ENCODE measurements at regions not wholly inside any gene's neighbourhood (a gene's known extent, or its start where the extent isn't known, plus 50 kb on each side); places are given as distances from the start of the nearest gene placed in this dataset.

DNA sequence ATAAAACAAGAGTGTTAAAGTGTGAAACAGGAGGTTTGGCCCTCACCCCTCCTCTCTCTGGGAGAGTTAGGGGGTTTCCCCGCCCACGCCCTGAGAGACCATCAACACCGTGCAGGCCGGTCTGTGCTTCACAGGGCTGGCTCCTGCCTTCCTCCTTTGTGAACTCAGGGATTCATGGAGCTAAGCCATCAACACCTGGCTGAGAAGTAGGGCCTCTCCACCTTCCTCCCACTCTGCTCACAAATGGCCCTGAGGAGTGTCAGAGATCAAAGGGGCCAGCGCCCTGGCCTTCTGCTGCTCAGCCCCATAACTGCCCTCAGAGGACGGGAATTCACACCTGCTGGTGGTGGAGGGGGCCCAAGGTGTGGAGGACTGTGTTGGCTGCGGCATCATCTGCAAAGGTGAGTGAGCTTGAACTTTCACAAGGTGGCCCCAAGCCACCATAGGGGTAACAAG lies 88.6 kb downstream of the PSMB1 start:
- Histone ChIP-seq H3K36me3 (no peaks in the 10 kb centered on the region), H3K27me3 (no peaks in the 10 kb centered on the region), H3K4me1 (peaks cover 0 to 10% (median 3%) of the 10 kb centered on the region in 12 donors), H3K9me3 (peaks cover 0 to 6% (median 0%) of the 10 kb centered on the region in 12 donors), H3K27ac (no peak overlapping the region), H3K4me3 (no peak overlapping the region)
- DNase-seq = no peak
- intact Hi-C loops (cut with DNase I) = no loop called here
- ATAC-seq = no peak
- 80 to 89% (median 85%) methylated on average over 7 of the region's 7 CpGs for WGBS, 4 donors
- no peak for TF ChIP-seq CTCF (IDR thresholded peaks at IDR 0.05)

DNA sequence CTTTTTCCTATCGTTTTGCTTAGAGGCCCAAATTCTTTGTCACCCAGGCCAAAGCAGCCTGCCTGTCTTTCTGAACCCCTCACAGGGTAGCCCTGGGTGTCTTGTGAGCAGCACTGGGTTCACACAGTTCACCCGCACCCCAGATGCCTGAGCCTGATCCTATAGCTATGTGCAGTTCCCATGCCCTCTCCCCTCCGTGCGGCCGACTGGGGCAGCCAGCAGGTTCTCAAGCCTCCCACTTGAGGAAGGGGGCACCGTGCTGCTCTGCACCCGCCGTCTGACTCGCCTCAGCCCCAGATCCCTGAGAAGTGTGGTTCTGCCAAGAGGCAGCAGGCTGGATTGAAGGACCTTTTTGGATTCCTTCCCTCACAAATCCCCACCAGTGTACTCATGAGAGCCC lies 89.0 kb downstream of the PSMB1 start:
- intact Hi-C loops (cut with DNase I) = no loop called here
- no peak overlapping the region for H3K27ac ChIP-seq
- H3K4me1 ChIP-seq = peaks cover 0 to 11% (median 3%) of the 10 kb centered on the region in 12 donors
- no peak overlapping the region for H3K4me3 ChIP-seq
- no peak for TF ChIP-seq CTCF (IDR thresholded peaks at IDR 0.05)
- no peak for TF ChIP-seq POLR2A (IDR thresholded peaks at IDR 0.05)
- no peaks in the 10 kb centered on the region for H3K36me3 ChIP-seq
- no peak for DNase-seq
- peaks cover 0 to 6% (median 0%) of the 10 kb centered on the region in 12 donors for H3K9me3 ChIP-seq
- H3K27me3 ChIP-seq = no peaks in the 10 kb centered on the region
- WGBS, 4 donors = 73 to 87% (median 86%) methylated on average over 9 of the region's 9 CpGs
- no peak for ATAC-seq

DNA sequence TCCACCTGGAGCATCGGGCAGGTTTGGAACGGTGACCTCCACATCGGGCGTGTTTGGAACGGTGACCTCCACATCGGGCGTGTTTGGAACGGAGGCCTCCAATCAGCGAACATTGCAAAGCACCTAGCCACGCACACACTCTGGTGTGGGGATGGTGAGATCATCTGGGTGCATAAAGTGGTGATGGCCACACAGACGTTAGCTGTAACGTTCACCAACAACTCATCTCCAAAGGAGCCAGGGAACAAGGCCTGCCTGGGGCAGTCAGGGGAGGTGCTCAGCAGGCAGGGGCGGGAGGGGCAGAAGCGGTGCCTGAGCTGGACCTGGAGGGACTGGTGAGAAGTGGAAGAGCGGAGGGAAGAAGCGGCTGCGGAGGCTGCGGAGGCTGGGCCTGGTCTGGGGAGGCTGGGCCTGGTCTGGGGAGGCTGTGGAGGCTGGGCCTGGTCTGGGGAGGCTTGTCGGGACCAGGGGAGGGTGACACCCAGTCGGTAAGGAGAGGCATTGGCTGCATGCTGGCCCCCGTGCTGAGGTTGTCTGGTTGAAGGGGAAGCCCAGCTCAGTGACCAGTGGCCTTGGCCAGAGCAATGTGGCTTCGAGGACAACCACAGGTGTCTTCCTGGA lies 89.9 kb downstream of the PSMB1 start:
- H3K4me1 ChIP-seq = peaks cover 0 to 11% (median 3%) of the 10 kb centered on the region in 12 donors
- ATAC-seq = peak in 3 of 4 donors; percentile 22 to 58 (median 25)
- 74 to 86% (median 77%) methylated on average over 15 to 22 of the region's 22 CpGs for WGBS, 4 donors
- TF ChIP-seq CTCF (IDR thresholded peaks at IDR 0.05) = no peak
- no peak for TF ChIP-seq POLR2A (IDR thresholded peaks at IDR 0.05)
- H3K27me3 ChIP-seq = no peaks in the 10 kb centered on the region
- no peak for DNase-seq
- no peaks in the 10 kb centered on the region for H3K36me3 ChIP-seq
- peaks cover 0 to 5% (median 0%) of the 10 kb centered on the region in 12 donors for H3K9me3 ChIP-seq
- no peak overlapping the region for H3K27ac ChIP-seq
- intact Hi-C loops (cut with DNase I) = no loop called here
- H3K4me3 ChIP-seq = no peak overlapping the region

DNA sequence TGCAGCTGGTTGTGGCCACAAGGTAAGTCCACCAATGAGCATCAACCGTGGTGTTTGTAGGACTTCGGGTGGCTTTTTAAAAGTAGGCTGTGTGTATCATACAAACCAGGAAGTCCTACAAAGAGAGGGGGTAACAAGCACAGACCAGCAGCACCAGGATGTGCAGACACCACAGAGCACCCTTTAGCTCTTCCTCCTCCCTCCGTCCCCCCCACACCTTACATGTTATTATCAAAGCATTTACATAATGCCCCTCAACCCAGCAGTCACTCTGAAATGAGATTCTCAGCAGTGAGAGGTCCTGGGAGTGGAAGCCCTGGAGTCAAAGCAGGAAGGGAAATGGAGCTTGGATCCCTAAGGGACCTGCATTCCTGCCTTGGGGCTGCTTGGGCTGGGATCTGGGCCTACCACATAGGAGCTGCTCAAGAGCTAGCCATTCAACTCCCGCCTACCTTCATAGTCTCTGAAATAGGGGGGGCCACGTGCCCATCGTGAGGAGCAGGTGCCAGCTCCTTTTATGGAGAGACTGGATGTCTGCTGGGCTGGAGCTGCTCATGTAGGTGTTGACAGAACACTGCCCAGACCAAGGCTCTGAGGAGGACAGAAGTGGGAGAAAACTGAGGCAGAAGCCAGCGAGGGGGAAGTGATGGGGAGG lies 90.6 kb downstream of the PSMB1 start:
- no peaks in the 10 kb centered on the region for H3K27me3 ChIP-seq
- peak in 3 of 4 donors; percentile 86 to 88 (median 88) for ATAC-seq
- no peak for TF ChIP-seq CTCF (IDR thresholded peaks at IDR 0.05)
- TF ChIP-seq POLR2A (IDR thresholded peaks at IDR 0.05) = no peak
- no peak overlapping the region for H3K27ac ChIP-seq
- no peaks in the 10 kb centered on the region for H3K36me3 ChIP-seq
- intact Hi-C loops (cut with DNase I) = no loop called here
- H3K4me3 ChIP-seq = no peak overlapping the region
- WGBS, 4 donors = 51 to 64% (median 52%) methylated on average over 7 of the region's 7 CpGs
- H3K9me3 ChIP-seq = no peaks in the 10 kb centered on the region
- peak in 2 of 5 donors; percentile 43 to 60 for DNase-seq
- H3K4me1 ChIP-seq = peaks cover 0 to 12% (median 3%) of the 10 kb centered on the region in 12 donors

All from heart left ventricle (tissue), 16 donors.